ENCODE measurements at regions not wholly inside any gene's neighbourhood (a gene's known extent, or its start where the extent isn't known, plus 50 kb on each side); places are given as distances from the start of the nearest gene placed in this dataset.

DNA sequence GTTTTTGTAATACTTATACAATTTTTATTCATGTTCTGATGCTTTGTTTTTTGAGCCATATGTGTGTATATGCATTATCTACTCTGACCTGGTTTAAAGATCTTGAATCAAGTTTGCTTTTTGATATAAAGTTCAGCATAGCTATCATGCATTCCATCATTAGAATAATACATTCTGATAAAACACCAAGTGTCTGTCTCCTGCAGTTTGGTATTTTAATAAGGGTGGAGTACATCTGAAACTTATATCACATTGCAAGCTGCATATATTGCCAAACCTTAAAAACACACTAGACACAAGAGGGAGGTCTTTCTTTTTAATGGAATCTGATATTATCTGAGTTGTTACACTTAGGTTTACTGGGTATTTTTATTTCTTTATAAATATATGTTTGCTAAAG, 102.8 kb upstream of the ADAMTSL1 start:
- DNase-seq (ENCODE audit: low read depth in 1 of 2, low spot score in 1 of 2) = no peak

DNA sequence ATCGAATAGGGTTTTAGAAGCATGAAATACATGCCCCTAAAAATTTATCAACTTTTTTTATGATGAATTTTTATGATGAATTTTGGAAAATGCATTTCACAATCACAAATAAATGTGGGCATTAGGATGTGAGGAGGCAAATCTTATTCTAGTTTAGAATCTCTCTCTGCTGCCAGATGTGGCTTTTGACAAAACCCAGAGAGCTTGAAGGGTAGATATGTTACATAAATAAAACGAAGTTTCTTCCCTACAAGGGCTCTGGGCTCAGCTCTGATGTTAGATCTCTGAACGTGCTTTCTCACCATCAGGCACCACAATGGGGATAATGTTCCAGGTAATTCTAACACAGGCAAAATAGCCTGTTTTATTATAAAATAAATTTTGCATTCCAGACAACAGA, 102.3 kb upstream of the ADAMTSL1 start:
- DNase-seq (ENCODE audit: low read depth in 1 of 2, low spot score in 1 of 2) = no peak

DNA sequence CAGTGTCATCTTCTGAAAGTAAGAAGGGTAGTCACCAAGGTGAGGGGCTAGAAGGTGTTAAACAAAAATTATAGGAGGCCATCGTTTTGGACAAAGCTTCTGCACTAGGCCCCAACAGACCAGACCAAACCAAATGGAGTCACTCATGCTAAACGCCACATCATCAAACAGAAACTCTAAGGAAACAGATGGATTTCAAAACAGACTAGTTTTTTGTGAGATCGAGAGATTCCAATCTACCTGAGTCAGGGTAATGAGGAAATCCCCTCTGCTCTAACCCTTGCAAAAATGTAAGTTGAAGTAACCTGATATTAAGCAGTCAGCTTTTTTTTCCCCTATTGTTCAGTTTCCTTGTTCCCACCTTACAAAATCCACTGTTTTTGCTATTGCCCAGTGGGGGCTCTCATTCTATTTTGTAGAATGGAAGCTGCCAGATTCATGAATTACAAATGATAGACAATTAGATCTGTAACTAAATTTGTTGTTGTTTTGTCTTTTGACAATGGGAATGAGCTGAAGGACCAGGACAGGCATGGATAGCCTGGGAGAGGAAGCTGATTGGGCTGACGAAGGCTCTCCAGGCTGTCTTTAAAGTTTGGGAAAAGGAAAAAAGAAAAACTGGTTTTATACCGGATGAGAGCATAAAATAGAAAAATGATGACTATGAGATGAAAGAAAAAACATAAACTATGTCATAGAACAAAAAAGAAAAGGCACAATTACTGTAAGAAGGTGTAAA, 94.7 kb upstream of the ADAMTSL1 start:
- no peak for DNase-seq (ENCODE audit: low read depth in 1 of 2, low spot score in 1 of 2)

DNA sequence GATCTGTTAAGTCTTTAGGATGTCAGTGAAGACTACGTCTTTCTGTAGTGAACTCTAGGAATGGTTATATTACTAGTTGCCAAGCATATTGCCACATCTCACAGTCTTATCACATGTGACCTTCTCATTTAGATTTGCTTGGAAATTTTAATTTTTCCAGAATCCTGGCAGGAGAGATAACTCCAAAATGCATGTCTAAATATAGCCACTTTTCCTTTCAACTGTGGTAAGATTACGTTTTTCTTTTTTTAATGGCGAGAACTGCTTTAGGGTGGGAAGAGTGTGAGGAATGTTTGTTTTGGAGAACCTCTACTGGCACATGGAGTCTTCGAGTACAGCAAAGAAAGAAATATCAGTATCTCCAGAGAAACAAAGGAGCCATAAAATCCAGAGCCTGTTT, 91.7 kb upstream of the ADAMTSL1 start:
- no peak for DNase-seq (ENCODE audit: low read depth in 1 of 2, low spot score in 1 of 2)

DNA sequence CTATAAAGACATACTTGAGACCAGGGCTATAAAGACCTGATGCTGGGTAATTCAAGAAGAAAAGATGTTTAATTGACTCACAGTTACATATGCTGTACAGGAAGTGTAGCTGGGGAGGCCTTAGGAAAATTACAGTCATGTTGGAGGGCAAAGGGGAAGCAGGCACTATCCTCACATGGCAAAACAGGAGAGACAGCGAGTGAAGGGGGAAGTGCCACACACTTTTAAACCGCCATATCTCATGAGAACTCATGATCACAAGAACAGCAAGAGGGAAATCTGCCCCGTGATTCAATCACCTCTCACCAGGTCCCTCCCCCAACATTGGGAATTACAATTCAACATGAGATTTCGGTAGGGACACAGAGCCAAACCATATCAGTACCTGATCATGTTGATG, 89.9 kb upstream of the ADAMTSL1 start:
- no peak for DNase-seq (ENCODE audit: low read depth in 1 of 2, low spot score in 1 of 2)

DNA sequence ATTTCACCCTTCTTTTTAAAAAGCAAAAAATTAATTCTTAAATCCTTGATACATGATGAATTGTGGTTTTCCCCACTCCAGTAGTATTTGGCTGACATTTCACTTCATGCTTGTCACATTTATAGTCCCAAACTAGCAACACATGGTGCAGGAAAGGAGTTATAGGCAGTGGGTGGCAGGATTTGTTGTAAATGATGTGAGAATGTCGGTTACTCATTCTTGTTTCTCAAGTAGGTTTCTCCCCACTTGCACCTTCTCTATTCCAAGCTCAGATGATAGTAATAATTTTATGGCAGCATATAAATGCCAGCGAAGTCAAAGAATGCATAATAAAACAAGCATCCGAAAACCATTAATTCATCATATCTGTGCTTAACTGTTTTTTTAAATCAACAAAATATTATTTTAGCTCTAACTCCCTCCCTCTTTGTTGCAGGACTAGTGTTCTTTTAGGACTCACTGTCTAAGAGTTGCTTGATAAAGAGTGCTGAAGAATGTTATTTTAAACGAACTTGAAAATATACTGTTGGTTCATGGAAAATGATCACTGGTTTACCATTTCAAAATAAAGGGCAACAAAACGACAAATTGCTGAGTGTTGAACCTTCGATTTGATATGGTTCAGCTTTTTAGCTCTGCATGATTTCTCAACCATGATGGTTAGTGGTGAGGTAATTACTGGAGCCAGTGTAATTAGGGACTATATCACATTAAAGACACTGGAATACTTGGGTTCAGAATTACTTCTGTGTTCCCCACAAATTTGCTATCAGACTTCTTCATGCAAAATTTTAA, 88.1 kb upstream of the ADAMTSL1 start:
- no peak for DNase-seq (ENCODE audit: low read depth in 1 of 2, low spot score in 1 of 2)

DNA sequence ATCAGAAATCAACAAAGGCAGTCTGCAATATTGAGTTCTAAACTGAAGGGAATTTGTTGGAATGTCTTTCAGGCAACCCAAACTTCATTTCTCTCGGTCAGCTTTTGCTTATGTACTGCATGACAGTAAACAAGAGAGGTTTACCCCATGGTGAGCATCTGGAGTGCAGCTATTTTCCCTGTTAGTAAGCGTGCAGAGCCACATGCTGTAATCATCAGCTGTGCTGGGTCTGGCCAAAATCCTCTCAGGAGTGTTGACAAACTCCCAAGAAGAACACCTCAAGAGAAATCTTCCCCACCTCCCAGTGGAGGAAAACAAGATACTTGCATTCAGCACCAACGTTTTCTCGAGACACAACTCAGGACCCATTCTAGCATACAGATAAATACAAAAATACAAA, 83.6 kb upstream of the ADAMTSL1 start:
- no peak for DNase-seq (ENCODE audit: low read depth in 1 of 2, low spot score in 1 of 2)

DNA sequence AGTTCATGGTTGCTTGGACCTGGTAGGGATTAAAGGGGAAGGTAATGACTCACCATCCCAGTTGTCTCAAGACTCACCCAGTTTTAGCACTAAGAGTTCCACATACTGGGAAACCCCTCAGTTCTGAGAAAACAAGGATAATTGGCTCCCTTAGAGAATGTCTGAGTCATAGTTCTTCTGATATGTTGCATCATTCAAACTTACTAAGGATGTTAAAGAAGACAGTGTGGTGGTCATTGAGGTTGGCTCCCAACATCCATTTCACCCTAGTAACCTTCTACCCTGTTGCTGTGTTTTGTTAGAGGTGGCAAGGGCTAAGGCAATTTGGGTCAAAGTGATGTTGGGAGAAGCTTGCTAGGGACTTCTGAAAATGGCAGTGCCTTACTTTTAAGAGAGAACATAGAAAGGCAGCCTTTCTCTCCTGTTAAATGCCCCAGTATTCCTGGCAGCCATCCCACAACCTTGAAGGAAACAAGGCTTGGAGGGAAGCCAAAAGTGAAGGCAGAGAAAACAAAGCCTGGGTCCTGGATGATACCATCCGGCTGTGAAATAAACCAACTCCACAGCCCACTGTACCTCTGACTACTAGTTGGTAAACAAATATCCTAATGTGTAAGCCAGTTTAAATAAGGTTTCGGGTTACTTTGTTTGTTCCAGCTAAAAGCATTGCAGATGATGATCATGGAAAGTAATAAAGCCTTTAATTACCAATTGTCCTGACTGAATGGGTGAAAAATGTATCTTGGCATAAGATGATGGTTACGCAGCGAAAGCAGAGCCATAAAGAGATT, 80.4 kb upstream of the ADAMTSL1 start:
- no peak for DNase-seq (ENCODE audit: low read depth in 1 of 2, low spot score in 1 of 2)

DNA sequence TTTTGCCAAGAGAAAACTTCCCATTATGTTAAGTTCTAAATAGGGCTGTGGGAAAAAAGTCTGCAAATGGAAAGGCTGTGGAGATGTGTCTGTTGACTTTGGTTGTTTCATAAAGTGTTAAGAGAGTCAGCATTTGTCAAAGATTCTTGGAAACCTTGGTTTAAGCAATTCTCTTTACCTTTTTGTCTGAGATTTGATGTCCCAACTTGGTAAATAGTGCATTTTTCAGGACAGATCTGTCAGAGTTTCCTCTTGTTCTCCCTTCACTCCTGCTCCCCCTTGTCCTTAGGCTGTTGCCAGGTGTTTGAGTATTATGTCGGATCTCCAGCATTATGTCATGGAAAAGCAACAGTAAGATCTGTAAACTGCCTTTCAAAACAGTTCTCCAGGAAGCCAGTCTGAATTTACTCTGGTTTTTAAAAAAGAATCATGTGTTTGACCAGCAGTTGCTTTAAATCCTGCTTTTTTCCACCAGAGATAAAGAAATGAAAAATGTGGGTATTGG, 79.1 kb upstream of the ADAMTSL1 start:
- no peak for DNase-seq (ENCODE audit: low read depth in 1 of 2, low spot score in 1 of 2)

DNA sequence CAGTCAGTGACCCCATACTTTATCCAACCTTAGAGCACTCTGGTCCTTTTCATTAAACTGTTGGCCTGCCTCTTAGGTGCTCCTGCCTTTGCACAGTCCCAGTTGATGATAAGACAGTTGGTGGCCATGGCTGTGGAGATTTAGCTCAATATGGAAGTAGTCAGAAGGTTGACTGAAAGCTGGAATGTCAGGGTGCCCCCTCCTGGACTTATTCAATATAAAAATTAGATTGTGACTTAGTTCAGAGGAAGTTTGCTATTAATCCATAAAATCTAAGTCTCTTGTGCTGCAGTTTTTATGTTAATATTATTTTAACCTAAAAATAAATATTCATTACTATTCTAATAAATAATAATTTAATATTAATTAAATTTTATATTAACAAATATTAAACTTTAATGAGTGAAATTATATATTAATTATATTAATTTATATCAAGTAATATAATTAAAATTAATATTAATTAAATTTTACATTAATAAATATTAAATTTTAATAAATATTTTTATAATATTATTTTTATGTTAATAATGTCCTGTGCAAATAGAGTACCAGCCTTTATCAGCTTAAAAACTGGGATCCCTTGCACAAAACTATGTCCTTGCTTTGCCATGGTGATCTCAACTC, 77.7 kb upstream of the ADAMTSL1 start:
- no peak for DNase-seq (ENCODE audit: low read depth in 1 of 2, low spot score in 1 of 2)

DNA sequence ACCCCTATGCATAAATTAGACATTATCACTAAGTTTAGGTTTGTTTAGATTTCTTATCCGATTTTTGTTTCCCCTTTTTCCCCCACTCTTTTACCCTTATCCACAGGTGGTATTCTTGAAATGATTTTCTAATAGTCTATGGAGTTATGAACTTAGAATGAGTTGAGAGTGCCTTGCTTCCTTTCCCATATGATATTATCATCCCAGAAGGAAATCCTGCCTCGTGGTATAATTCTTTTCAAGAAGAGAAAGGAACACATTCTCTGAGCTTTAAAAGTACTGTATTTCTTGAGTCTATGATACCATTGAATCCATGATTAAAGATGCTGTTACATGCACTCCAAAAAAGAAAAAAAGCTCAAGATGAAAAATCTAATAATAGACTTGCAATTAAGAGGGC, 76.9 kb upstream of the ADAMTSL1 start:
- no peak for DNase-seq (ENCODE audit: low read depth in 1 of 2, low spot score in 1 of 2)

DNA sequence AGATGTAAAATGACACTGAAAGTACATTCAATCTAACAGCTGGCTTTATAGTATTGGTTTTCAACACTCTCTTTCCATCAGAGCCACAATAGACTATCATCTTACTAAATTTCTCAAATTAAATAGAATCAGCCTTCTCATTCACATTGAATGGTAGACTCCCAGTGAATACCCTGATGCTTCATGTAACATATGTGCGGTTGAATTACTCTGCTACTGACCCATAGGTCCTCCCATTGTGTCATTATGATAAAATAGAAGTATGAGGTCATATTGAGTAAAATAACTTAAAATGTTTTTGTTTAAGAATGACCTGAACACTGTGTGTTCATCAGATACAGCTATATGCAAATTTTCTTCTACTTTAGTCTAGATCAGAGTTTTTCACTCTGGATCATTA, 75.9 kb upstream of the ADAMTSL1 start:
- DNase-seq (ENCODE audit: low read depth in 1 of 2, low spot score in 1 of 2) = no peak

DNA sequence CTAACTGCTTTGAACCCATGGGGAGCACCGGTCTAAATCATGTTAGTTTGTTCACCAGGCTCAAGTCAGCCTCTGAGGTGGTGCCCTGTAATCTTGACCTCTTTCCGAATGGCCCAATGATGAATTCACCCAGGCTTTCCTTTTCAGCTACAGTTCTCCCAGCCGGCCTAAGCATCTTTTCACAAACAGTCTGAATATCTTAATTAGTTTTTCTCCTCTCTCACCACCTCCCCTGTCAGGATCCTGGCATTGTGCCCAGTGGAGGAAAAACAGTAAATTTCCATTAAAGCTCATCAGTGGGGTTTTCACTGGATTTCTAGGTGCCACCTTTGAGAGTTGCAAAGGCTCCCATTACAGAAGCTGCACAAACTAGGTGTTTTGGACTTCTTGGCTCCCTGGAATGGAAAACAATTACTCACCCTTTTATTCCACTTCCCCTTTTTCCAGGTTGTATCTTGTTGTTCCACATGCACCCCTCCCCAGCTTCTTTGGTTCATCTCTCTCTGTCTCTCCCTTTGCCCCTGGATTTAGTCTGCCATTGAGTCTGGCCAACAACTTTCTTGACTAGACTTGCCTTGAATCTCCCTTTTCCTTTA, 69.4 kb upstream of the ADAMTSL1 start:
- no peak for DNase-seq (ENCODE audit: low read depth in 1 of 2, low spot score in 1 of 2)

DNA sequence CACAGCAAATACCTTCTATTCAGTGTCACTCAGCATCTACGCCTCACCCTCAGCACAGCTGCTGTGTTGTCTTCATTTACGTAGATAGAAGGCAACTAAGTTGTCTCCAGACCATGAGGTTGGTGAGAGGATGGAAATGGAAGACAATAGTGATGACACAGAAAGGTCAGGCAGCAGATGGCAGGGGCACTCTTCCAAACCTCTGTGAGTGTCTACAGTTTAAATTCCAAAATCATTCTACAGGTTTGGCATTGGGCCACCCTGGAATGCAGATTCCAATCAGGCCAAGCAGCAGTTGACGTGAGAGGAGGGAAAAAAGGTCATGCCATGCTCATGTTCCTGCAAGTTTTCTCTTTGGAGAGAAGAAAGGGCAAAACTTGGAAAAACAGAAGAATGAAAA, 68.7 kb upstream of the ADAMTSL1 start:
- no peak for DNase-seq (ENCODE audit: low read depth in 1 of 2, low spot score in 1 of 2)

DNA sequence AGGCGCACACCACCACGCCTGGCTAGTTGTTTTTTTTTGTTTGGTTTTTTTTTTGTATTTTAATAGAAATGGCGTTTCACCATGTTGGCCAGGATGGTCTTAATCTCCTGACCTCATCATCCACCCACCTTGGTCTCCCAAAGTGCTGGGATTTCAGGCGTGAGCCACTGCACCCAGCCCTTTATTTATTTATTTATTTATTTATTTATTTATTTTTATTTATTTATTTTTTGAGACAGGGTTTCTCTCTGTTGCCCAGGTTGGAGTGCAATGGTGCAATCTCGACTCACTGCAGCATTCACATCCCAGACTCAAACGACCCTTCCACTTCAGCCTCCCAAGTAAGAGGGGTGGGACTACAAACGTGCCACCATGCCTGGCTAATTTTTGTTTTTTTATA, 63.0 kb upstream of the ADAMTSL1 start:
- no peak for DNase-seq (ENCODE audit: low read depth in 1 of 2, low spot score in 1 of 2)

DNA sequence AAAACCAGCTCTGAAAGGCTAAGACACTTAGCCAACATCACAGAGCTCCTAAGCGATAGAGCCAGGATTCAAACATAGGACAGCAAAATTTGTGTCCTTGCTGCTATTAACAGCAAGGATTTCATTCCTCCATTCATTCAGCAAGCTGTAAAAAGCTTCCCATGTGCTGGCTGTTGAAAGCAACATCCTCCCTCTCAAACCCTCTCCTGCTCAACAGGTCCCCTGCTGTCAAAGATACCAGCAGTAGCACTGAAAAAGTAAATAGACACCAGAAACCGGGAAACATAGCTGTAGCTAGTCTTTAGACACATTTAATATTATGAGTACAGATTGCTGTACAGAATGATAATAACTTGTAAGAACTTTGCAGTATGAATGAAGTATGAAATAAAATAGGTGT, 52.6 kb upstream of the ADAMTSL1 start:
- no peak for DNase-seq (ENCODE audit: low read depth in 1 of 2, low spot score in 1 of 2)

DNA sequence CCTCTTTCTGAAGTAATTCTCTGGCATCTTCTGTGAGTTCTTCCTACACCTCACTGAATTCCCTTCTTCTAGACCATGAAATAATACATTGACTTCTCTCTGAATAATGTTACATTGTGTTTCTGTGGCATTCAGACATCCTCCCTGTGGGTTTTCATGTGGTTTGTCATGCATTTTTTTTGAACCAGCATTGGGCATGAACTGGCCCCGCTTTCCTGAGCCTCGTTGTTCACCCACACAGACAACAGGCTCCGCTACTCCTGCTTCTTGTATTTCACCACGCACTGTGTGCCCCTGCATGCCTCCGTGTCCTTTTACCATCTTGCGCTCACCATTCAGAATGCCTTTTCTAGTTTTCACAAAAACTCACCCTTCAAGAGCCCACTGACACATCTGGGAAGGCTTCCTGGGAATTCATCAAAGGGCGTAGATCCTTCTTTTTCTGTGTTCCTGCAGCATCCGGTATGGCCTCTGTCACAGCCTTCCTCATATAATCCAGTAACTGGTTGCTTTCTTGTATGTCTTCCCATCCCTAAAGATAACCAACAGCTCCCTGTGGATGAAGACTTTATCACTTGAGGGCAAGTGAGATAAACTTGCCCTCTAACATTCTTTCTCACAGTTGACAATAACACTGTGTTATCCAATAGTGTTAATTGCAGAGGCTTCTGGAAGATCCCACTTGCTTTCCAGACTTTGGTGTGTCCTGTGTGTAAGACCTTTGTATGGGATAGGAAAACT, 51.5 kb upstream of the ADAMTSL1 start:
- DNase-seq (ENCODE audit: low read depth in 1 of 2, low spot score in 1 of 2) = no peak

DNA sequence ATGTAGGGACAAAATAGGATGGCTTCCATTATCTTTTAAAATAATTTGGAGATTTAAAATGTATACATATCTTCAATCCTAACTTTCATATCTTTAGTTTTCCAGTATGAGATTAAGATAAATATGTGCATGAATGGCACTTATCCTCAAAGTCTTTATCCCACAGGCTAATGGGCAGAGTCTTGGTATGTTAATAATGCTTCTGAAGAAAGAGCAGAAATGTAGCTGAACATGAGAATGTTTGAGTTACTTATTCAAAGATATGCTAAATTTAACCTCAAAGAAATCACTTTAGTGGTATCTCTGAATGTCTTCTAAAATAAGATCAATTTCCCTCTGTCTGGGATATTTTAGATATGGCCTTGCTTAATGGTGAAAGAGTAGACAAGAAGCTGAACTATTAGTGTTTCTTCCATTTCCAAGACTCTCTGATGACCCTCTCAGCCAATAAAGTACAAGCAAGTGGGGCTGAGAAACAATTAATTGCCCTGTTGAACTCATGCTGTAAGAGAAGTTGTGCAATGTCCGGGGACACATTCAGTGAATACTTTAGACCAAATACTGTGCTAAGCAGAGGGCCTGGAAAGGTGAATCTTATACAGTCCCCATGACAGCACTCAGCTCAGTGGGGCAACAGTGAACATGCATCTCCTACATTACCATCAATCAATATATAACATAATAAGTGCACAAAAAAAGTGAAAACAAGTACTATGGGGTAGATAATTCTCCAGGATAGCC, 50.0 kb upstream of the ADAMTSL1 start:
- DNase-seq (ENCODE audit: low read depth in 1 of 2, low spot score in 1 of 2) = no peak
